IPS-NIHi7 (cell line): ENCODE measurements at regions not wholly inside any gene's neighbourhood (a gene's known extent, or its start where the extent isn't known, plus 50 kb on each side); places are given as distances from the start of the nearest gene placed in this dataset.
A peak's percentile ranks its signal among the peaks of the same experiment; 100 is the strongest.

Experiments used
- DNase-seq: peaks from one replicate; pipeline ENCODE4 v3.0.0; 2012; ENCODE audit warnings: mixed read lengths; ENCODE audit errors: extremely low spot score

DNA sequence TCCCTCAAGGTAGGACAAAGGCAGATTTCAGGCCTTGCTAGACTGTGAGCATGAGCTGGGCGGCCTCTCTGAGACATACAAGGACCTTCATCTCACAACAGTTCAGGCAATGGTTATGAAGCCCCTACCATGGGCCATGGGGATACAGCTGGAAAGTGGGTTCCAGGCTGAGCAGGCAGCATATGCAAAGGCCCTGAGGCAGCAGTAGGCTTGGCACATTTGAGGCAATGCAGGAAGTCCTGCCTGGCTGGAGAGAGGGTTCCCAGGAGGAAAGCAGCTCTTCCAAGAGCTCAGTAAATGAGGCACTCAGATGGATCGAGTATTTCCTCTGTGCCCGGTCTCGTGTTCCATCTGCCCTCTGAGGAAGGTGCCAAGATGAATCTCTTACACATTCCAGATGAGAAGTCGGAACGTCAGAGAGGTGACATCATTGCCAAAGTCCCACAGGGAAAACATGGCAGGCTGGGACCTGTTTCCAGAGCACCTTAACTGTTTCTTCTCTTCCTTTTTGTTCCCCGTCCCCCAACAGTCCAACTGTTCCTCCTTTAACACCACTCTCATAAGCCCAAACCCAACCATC lies 388.6 kb downstream of the MN1 start:
- no peak for DNase-seq

DNA sequence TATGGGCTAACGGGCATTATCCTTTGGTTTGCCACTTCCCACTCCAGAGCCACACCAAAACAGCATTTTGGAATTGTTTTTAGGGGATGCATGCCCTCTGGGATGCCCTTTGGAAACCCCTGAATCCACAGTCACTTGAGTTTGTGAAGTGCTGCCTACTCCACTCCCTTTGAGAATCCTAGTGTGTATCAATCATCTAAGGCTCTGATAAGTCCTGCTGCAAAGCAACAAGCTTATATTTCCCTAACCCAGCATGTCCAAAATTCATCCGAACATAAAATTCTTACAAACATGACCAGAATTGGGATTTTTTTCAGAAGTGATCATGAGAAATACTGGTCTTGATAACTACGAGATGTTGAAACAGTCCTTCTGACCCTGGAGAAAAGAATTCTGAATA lies 387.9 kb downstream of the MN1 start:
- no peak for DNase-seq

DNA sequence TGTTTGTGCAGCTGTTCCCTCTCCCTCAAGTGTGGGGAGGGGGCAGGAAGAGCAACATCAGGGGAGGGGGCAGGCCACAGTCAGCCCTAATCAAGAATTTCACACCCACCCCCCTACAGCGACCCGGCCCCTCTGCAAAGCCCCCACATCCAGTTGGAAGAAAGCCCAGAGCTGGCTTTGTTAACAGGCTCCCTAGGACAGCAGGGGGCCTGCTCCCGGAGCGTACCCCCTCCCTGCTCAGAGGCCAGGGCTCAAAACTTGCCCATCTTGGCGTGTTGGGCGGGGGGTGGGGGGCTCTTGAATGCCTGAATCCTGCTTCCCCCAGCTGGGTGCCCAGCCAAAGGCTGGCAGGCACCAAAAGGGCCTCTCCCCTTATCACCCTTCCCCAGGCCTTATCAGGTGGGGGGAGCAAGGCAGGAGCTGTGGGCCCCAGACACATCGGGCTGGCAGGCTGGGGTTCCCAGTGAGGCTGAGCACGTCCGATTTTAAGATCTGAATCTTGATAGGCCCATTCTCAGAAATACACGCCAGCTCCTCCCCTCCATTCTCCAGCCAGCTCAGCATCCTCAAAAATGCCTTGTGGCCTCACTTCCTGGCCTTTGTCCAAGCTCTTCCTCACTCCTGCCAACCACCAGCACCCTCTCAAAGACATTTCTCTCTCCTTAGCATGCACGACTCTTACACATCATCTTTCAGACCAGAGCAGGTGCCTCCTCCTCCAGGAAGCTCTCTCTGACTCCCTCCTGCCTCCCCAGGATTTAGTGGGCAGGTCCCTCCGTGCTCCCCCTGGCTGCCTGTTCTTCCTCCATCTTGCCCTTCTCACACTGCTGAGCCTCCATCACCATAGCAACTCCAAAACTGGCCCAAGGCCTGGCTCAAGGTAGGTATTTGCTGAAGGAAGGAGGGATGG lies 384.8 kb downstream of the MN1 start:
- DNase-seq, result peak; percentile 79

DNA sequence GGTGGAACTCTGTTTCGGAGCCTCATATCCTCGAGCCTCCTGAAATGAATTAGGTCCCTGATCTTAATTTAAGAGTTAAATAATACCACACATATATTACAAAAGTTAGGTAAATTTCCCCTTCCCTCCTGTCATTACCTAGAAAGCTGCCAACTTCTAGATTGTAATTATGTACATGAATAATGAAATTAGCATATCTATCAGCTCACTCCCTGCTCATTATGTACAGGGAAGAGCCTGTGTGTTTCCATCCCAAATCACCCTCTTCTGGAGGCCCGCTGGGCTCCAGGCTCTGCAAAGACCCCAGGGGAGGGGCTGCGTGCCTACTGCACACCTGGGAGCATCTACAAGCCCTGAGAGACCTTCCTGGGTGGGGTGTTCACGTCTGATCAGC lies 384.1 kb downstream of the MN1 start:
- no peak for DNase-seq

DNA sequence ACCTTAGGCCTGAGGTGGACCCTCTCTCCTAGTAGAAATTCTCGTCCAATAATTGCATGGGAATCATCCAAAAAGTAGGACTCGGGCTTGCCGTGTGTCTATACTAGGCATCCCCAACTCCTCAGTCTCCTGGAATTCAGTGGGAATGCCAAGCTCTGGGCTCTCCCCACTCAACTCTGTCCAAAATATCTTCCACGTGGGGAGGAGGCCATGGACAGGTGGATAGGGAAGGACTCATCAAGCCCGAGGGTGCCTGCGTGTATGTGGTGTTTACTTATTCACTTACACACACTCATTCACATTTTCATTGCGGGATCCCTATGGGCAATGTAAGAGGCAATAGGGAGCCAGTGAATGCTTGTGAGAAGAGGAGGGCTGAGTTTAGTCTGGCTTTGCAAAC lies 383.3 kb downstream of the MN1 start:
- no peak for DNase-seq

DNA sequence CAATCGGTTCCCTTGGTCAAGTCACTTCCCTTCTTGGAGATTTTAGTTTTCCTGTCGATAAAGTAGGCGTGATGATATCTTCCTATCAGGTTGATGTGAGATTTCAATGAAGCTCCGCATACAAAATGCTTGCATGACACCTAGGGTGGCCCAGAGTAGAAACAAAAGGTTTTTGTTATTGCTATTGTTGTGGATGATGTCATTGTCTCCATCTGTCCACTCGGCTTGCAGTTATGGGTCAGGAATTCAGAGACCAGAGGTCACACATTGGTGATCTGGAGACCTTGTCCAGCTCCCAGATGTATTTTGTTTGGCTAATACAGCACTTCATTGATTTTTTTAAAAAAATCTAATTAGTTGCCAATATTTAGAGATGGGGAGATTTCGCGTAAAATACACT lies 382.1 kb downstream of the MN1 start:
- no peak for DNase-seq

DNA sequence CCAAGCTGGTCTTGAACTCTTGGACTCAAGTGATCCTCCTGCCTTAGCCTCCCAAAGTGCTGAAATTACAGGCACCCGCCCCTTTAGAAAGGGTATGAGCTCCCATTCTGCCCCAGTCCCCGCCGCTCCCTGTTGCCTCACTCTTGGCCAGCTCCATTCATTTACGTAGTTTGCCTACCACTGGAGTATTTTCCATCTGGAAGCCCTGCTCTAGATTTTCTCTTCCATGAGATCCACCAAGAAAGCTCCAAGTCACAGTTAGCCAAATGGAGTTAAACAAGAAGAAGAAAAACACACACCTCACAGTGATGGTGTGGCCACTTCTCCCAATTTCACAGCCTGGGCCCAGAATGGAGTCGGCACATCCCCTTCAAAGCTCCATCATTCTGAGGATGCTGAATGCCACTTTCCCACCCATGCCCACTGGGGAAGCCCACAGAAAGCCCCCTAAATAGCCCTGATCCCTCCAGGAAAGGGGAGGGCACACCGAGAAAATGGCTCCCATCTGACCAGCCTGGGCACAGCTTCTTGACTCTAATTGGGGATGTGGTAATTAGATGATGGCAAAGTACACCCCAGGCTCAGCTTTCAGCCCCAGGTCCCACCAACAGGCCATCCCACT lies 381.2 kb downstream of the MN1 start:
- no peak for DNase-seq

DNA sequence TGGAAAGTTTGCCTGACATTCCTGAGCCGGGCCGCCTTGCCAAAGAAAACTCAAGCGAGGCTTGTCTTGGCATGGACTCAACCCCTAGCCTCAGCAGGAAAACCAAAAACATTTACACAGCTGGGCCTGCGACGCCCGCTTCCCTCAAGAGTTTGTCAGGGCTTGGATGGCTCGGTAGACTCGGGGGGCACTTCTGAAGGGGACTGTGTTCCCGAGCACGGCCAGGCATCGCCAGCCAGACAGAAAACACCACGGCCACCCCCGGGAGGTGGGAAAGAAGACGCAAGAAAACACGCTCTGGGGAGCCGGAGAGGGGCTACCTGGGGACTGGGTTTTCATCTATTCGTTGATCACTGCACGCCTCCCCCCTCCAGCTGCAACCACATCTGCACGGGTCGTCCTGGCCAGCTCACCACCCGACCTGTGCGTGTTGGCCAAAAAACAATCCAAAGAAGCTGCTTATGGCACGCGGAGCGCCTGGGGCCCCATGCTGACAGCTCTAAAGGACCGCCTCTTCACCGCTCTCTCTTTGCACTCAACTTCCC lies 380.7 kb downstream of the MN1 start:
- DNase-seq, result no peak

DNA sequence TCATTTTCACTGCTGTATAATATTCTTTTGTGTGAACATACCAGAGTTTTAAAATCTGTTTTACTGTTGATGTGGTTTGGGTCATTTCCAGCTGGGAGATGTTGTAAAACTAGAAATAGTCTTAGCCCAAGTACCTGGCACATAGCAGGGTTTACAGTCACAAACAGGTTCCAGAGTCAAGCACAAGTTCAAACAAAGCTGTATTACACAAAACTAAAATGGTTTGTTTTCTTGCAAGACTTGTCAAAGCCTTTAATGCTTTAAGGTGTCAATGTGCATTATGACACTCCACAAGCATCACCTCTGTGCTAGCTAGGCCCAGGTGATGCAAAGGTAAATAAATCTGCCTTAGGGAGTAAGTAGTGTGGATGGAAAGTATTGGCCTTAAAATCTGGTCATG lies 379.1 kb downstream of the MN1 start:
- no peak for DNase-seq

DNA sequence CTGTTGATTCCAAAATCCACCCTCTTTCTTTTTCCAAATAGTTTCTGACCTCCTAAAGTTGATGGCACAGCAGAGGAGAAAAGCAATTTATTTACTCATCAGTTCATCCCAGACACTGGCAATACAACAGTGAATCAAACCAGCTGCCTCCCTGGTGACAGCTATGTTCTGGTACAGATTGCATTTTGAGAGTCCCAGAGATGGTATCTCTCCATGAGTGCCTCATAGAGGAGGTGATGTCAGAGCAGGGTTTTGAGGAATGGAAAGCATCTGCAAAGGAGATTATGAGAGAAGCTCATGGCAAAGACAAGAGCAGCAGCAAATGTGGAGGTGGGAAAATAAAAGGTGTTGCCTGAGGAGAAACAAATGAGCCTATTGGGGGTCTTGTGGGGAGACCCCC lies 377.2 kb downstream of the MN1 start:
- no peak for DNase-seq

DNA sequence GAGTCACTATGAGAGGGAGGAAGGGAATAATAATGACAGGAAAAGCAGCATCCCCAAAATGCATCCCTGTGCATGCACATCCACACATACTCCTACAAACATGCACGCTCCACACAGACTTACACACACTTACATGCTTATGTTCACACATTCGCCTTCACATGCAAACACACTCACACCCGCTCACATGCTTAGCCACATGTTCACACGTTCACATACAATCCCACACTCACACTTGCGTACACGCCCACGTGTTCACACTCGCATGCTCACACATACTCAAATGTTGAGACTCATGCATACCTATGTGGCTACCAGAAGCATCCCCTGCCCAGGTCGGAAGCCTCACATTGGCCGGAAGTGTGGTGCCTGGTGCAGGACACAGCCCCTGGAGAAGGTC lies 372.1 kb downstream of the MN1 start:
- DNase-seq, result no peak

DNA sequence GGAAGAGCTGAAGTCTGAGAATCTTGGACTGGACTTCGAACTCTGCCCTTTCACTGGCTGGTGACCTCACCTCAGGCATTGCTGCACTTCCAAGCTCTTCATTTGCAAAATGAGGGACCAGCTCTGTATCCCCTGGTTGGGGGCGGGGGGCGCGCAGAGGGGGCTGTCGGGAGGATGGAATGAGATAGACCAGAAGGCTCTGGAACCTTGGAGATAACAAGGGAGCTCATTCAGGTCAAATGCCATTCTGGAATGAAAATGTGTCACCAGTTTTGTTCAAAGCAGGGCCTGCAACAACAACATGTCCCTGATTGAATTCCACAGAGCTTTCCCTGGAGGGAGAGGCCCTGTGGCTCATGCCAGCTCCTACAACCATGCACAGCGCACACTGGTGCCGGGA lies 370.5 kb downstream of the MN1 start:
- DNase-seq, result no peak

DNA sequence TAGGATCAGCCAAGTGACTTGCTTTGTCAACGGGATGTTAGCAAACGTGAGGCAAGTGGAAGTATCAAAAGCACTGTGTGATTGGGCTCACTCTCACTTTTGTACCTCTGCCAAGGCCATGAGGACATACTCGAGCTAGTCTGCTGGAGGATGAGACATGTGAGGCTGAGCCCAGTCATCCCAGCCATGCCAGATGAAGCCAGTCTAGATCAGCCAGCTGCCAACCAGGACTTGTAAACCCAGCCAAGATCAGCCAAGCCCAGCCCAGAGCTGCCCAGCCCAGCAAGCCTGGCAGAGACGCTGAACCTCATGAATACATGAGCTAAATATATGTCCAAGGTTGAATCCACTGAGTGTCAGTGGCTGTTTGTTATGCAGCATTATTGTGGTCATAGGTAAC lies 369.7 kb downstream of the MN1 start:
- DNase-seq, result no peak

DNA sequence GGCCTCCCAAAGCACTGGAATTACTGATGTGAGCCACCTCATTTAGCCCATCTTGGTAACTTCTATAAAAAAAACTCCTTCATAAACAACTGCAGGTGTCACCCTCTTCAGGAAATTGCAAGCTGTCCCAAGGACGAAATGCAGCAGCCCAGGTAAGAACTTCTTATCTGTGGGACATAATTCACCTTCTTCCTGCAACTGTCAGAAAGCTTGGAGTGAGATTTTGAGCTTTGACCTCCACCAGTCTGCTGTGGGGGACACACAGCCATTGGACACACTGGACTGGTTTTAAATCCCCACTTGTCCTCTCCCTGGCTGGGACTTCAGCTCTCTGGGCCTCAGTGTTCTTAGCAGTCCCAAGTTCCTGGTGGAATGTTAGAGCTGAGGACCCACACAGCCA lies 368.5 kb downstream of the MN1 start:
- DNase-seq, result no peak

DNA sequence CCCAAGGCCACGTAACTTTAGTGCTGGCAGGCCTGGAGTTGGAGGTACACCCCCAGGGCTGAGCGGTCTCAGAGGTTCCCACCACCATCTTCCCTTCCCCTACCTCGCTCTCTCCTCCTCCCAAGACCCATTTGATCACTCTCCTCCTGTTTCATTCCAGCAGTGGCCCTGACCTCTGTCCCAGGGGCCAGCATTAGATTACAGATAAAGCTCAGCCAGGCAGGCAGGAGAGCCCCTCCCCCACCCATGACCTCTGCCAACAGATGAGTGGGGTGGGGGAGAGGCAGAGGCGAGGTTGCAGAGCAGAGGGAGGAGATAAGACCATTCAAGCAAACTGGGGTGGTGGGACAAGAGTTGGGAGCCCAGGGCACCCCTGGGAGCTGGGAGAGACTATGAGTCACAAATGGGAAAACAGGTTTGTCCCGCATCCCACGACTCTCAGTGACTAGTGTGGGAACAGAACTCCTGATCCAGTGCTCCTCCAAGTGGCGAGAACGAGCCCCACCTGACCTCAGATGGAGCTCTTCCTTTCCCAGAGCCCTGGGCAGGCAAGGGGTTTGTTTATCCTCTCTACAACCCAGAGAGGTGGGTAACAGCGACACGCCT lies 367.9 kb downstream of the MN1 start:
- DNase-seq, result no peak

DNA sequence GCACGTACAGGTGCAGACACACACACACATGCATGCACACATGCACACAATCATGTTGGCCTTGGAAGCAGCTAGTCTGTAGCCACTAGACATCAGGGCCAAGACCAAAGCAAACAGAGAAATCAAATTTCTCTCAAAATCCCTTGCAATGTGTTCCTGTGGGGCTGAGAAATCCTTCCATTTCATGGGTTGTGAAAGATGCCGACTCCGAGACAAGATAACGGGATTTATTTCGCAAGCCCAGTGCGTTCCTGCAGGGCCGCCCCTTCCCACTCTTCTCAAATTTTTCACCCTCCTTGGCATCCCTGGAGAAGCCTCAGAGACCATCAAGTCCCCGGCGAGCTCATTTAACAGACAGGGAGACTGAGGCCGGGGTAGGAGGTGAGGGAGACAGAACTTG lies 366.7 kb downstream of the MN1 start:
- DNase-seq, result no peak

DNA sequence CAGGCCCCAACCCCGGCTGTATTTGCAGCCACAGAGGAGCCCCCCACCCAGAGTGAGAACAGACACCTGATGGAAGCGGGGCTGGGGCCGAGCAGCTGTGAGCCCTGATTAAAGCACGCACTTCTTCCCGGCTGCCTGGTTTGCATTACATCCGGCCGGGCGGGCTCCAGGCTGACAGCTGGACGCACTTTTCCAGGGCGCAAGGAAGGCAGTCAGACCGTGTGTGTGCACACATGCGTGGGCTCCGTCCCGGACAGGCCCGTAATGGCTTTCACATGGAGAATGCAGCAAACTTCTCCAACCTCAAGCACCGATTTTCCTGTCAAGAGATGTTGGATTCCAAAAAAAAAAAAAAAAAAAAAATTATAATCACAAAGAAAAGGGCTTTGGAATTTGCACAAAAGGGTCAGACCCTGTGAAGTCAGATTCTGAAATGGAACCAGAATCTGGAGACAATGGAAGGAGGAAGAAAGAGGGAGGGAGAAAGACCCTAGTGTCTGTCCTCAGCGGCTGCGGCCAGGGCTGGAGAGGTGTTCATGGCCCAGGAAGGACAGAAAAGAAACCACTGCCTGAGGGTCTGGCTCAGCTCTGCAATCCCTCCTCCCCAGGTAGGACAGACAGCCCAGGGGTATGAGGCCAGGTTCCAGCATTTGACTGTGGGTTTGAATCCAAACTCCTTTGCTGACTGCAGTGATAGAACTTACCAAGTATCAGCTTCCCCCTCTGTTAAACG lies 365.5 kb downstream of the MN1 start:
- DNase-seq, result no peak

DNA sequence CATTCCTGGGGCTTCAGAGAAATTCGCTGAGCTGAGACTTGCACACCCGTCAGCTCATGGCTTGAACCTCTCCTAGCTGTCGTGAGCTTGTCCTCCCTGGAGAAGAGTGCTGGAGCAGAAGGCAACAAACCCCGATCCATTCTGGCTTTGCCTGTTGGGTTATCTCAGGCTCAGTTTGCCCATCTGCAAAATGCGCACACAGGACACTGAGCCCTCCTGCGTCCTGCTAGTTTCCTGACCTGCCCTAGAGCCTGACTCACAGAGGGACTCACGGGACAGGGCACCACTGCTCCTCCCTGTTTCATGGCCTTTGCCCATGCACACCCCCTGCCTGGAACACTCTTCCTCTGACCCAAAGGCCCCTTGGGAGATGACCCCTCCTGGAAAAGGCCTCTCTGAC lies 365.0 kb downstream of the MN1 start:
- DNase-seq, result no peak

DNA sequence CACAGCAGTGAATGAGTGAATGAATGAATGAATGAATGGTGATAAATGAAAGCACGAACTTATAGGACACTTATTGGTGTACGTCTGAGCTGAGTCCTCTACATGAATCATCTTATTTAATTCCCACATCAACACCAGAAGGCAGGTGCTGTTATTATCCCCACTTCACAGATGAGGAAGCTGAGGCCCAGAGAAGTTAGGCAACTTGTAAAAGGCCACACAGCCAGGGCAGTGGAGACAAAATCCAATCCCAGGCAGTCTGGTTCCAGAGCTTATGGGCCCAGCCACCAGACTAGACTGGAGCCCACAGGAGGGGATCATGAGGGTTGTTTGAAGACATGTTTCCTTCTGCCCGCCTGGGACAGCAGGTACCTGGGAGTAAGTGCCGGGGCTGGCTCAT lies 364.0 kb downstream of the MN1 start:
- DNase-seq, result no peak

DNA sequence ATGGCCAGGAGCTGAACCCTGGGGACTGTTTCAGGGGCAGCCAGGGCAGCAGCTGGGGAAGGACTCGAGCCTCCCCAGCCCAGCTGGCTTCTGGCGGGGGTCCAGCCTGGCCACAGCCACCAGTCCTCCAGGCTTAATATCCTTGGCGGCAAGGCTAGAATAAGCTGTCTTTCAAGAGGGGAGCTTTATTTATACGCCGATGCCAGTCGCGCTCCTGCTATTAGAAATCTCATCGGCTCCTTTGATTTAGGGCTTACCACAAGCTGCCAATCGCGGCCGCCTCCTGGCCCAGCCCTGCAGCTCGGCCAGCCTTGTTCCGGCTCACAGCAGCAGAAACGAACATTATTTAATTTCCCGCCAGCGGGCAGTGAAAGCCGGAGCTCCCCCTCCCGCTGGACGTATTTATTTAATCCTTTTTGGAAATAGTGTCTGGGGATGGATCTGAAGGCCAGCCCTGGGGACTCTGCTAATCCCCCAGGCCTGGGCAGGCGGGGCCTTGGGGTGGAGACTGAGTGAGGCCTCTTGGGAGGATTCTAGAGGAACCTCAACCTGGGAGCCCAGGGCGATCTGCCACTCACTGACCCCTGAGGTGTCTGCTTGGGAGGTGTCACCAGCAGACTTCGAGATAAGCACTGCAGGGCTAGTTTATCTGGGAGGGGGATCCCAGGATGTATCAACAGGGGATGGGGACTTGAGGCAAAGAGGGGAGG lies 363.1 kb downstream of the MN1 start:
- DNase-seq, result no peak

DNA sequence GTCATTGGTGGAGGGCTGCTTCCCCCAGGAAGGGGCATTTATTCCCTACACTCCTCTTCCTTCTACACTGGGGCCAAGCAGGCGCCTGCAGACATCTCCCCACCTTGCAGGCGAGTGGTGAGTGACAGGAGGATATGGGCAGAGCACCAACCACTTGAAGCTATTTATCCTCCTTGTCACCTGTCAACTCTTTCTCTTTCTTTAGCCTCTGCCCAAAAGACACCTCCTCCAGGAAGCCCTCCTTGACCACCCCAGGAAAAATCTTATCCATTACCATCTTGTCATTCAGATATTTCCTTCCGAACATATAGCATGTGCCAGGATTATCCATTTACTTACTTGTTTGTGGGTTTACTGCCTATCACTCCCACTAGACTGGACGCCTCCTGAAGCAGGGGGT lies 362.4 kb downstream of the MN1 start:
- DNase-seq, result no peak
